ENCODE measurements at regions not wholly inside any gene's neighbourhood (a gene's known extent, or its start where the extent isn't known, plus 50 kb on each side); places are given as distances from the start of the nearest gene placed in this dataset.

- TF ChIP-seq RELA (CRISPR knock-in tag; IDR thresholded peaks at IDR 0.05; ENCODE audit: borderline replicate concordance) (no peak), ZNF532 (CRISPR knock-in tag; IDR thresholded peaks at IDR 0.05; ENCODE audit: borderline replicate concordance) (no peak), IRF2 (CRISPR knock-in tag; IDR thresholded peaks at IDR 0.05; ENCODE audit: borderline replicate concordance, low read depth) (no peak)
Measured at GRCh38 chr20:48349656-48350055, 478.1 kb downstream of the PREX1 start (continued).

GRCh38 chr20:48348022-48348421, 479.8 kb downstream of the PREX1 start:
- ChIA-PET CTCF (interaction anchor here (1.3 kb wide), 1 partner anchor 273 kb away, joined by 3 read pairs; no protein-coding TSS in a partner anchor), POLR2A (no interaction called here)
- no peak for TF ChIP-seq ZNF416 (CRISPR knock-in tag; IDR thresholded peaks at IDR 0.05)
- TF ChIP-seq ZNF425 (CRISPR knock-in tag; conservative IDR thresholded peaks at IDR 0.05), result no peak
- no peak for TF ChIP-seq FOXP4 (CRISPR knock-in tag; IDR thresholded peaks at IDR 0.05)
- no peak for TF ChIP-seq FOXJ3 (CRISPR knock-in tag; IDR thresholded peaks at IDR 0.05; ENCODE audit: borderline replicate concordance)
- no peak for TF ChIP-seq NR1H2 (CRISPR knock-in tag; IDR thresholded peaks at IDR 0.05)
- TF ChIP-seq SP1 (CRISPR knock-in tag; conservative IDR thresholded peaks at IDR 0.05), result no peak
- no peak for TF ChIP-seq PREB (CRISPR knock-in tag; IDR thresholded peaks at IDR 0.05; ENCODE audit: borderline replicate concordance)
- TF ChIP-seq IRF1 (CRISPR knock-in tag; IDR thresholded peaks at IDR 0.05), result no peak
- TF ChIP-seq SMAD4 (CRISPR knock-in tag; IDR thresholded peaks at IDR 0.05), result no peak
- no peak for TF ChIP-seq E2F5 (CRISPR knock-in tag; IDR thresholded peaks at IDR 0.05)
- no peak for TF ChIP-seq ZNF532 (CRISPR knock-in tag; IDR thresholded peaks at IDR 0.05; ENCODE audit: borderline replicate concordance)
- TF ChIP-seq ZNF281 (CRISPR knock-in tag; IDR thresholded peaks at IDR 0.05), result no peak
- ATAC-seq (no peak), DNase-seq (ENCODE audit: low spot score) (no peak)
- Mint-ChIP-seq H3K27me3 (ENCODE audit: low read depth) (no peaks in the 10 kb centered on the region), H3K4me3 (no peak overlapping the region), H3K36me3 (no peaks in the 10 kb centered on the region), H3K4me1 (no peaks in the 10 kb centered on the region), H3K9me3 (peaks cover 5% of the 10 kb centered on the region; the same call in 1 of the 2 replicates), H3K27ac (no peak overlapping the region)
